ENCODE measurements at regions not wholly inside any gene's neighbourhood (a gene's known extent, or its start where the extent isn't known, plus 50 kb on each side); places are given as distances from the start of the nearest gene placed in this dataset.

DNA sequence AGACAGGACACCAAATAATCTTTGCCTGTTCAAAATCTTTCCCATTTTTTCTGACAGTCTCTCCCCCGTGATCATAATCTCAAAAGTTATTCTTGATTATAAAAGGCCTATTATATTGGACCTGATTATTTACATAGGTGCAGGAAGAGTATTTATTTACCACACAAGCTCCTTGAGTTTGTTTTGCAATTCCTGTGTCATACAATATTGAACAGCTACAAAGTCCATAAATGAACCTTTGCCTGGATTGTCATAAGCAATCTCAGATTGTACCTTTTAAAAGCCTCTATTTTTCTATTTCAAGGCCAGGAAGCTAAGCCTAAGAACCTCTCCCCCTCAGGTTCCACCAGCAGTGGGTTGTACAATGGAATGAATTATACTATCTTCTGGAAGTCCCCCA is 183.9 kb upstream of the MEOX2 start:
- TF ChIP-seq, protein P1, sequence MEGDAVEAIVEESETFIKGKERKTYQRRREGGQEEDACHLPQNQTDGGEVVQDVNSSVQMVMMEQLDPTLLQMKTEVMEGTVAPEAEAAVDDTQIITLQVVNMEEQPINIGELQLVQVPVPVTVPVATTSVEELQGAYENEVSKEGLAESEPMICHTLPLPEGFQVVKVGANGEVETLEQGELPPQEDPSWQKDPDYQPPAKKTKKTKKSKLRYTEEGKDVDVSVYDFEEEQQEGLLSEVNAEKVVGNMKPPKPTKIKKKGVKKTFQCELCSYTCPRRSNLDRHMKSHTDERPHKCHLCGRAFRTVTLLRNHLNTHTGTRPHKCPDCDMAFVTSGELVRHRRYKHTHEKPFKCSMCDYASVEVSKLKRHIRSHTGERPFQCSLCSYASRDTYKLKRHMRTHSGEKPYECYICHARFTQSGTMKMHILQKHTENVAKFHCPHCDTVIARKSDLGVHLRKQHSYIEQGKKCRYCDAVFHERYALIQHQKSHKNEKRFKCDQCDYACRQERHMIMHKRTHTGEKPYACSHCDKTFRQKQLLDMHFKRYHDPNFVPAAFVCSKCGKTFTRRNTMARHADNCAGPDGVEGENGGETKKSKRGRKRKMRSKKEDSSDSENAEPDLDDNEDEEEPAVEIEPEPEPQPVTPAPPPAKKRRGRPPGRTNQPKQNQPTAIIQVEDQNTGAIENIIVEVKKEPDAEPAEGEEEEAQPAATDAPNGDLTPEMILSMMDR (conservative IDR thresholded peaks at IDR 0.05; ENCODE audit: low read length) = no peak
- no peak for TF ChIP-seq EZH2phosphoT487 (IDR thresholded peaks at IDR 0.05; ENCODE audit: borderline replicate concordance)
- no peaks in the 10 kb centered on the region for H3K79me2 ChIP-seq (ENCODE audit: insufficient read depth, low read length)
- H3K9me2 ChIP-seq (replicated peaks; ENCODE audit: low read depth, low read length) = no peaks in the 10 kb centered on the region
- no peaks in the 10 kb centered on the region for H3K9me3 ChIP-seq (ENCODE audit: insufficient read depth, low read depth, low read length)
- no peak overlapping the region for H3K4me2 ChIP-seq (ENCODE audit: low read depth, low read length, poor library complexity, severe bottlenecking)
- no peaks in the 10 kb centered on the region for H3F3A ChIP-seq (ENCODE audit: low read depth)
- H3K27me3 ChIP-seq (ENCODE audit: insufficient read depth, low read length, poor library complexity, severe bottlenecking) = no peaks in the 10 kb centered on the region
- H3K9ac ChIP-seq (ENCODE audit: low read depth, low read length, poor library complexity, severe bottlenecking) = no peak overlapping the region
- H2AFZ ChIP-seq (ENCODE audit: low read length) = no peak overlapping the region
- H4K20me1 ChIP-seq (ENCODE audit: insufficient read depth, low read length, poor library complexity, severe bottlenecking) = no peaks in the 10 kb centered on the region
- no peak overlapping the region for H3K4me3 ChIP-seq (ENCODE audit: low read length, poor library complexity, severe bottlenecking)
- H3K4me1 ChIP-seq (ENCODE audit: insufficient read depth, low read length, poor library complexity, severe bottlenecking) = no peaks in the 10 kb centered on the region
- H3K36me3 ChIP-seq (ENCODE audit: insufficient read depth, low read length) = no peaks in the 10 kb centered on the region

DNA sequence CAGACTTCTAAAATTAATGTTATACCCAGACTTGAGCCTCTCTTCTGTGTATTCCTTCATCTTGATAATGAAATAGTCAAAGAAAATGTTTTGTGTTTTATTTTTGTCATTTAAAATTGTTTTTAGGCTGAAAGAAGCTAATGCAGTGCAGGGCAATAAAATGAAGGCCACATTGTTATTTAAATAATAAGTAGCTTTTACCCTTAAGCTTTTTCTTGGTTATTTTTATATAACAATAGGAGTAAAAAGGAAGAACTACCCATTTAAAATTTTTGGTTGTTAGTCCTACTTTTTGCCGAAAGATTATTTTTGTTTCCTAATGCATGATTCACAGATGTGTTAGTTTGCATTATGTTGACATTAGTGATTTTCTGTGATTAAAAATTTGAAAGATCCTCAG is 181.0 kb upstream of the MEOX2 start:
- no peaks in the 10 kb centered on the region for H3F3A ChIP-seq (ENCODE audit: low read depth)
- no peaks in the 10 kb centered on the region for H3K36me3 ChIP-seq (ENCODE audit: insufficient read depth, low read length)
- no peaks in the 10 kb centered on the region for H3K27me3 ChIP-seq (ENCODE audit: insufficient read depth, low read length, poor library complexity, severe bottlenecking)
- no peak overlapping the region for H2AFZ ChIP-seq (ENCODE audit: low read length)
- no peaks in the 10 kb centered on the region for H4K20me1 ChIP-seq (ENCODE audit: insufficient read depth, low read length, poor library complexity, severe bottlenecking)
- no peaks in the 10 kb centered on the region for H3K9me2 ChIP-seq (replicated peaks; ENCODE audit: low read depth, low read length)
- no peaks in the 10 kb centered on the region for H3K9me3 ChIP-seq (ENCODE audit: insufficient read depth, low read depth, low read length)
- no peaks in the 10 kb centered on the region for H3K79me2 ChIP-seq (ENCODE audit: insufficient read depth, low read length)
- H3K4me1 ChIP-seq (ENCODE audit: insufficient read depth, low read length, poor library complexity, severe bottlenecking) = no peaks in the 10 kb centered on the region
- H3K9ac ChIP-seq (ENCODE audit: low read depth, low read length, poor library complexity, severe bottlenecking) = no peak overlapping the region
- no peak overlapping the region for H3K4me2 ChIP-seq (ENCODE audit: low read depth, low read length, poor library complexity, severe bottlenecking)
- no peak for TF ChIP-seq EZH2phosphoT487 (IDR thresholded peaks at IDR 0.05; ENCODE audit: borderline replicate concordance)
- TF ChIP-seq, protein P1 (conservative IDR thresholded peaks at IDR 0.05; ENCODE audit: low read length) = no peak
- no peak overlapping the region for H3K4me3 ChIP-seq (ENCODE audit: low read length, poor library complexity, severe bottlenecking)

DNA sequence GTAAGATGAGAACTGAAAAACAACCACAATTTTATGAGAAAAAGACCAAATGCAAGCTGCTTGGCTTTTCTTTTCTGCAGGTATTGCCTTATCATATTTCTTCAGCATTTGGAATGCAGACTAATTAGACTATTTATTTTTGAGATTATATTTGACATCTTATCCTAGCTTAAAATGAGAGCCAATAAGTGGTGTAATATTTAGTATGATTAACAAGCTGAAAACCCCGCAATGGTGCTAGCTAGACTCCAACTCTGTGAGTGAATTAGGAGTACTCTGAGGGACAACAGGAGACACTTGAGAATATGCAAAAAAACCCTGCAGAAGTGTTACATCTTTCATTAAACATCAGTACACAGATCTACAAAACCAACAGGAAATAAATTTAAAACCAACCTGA is 180.3 kb upstream of the MEOX2 start:
- H3F3A ChIP-seq (ENCODE audit: low read depth) = no peaks in the 10 kb centered on the region
- TF ChIP-seq EZH2phosphoT487 (IDR thresholded peaks at IDR 0.05; ENCODE audit: borderline replicate concordance) = no peak
- TF ChIP-seq, protein P1 (conservative IDR thresholded peaks at IDR 0.05; ENCODE audit: low read length) = no peak
- no peaks in the 10 kb centered on the region for H3K9me2 ChIP-seq (replicated peaks; ENCODE audit: low read depth, low read length)
- no peaks in the 10 kb centered on the region for H3K9me3 ChIP-seq (ENCODE audit: insufficient read depth, low read depth, low read length)
- H3K27me3 ChIP-seq (ENCODE audit: insufficient read depth, low read length, poor library complexity, severe bottlenecking) = no peaks in the 10 kb centered on the region
- no peak overlapping the region for H2AFZ ChIP-seq (ENCODE audit: low read length)
- H3K4me3 ChIP-seq (ENCODE audit: low read length, poor library complexity, severe bottlenecking) = no peak overlapping the region
- H4K20me1 ChIP-seq (ENCODE audit: insufficient read depth, low read length, poor library complexity, severe bottlenecking) = no peaks in the 10 kb centered on the region
- H3K4me2 ChIP-seq (ENCODE audit: low read depth, low read length, poor library complexity, severe bottlenecking) = no peak overlapping the region
- no peaks in the 10 kb centered on the region for H3K4me1 ChIP-seq (ENCODE audit: insufficient read depth, low read length, poor library complexity, severe bottlenecking)
- H3K9ac ChIP-seq (ENCODE audit: low read depth, low read length, poor library complexity, severe bottlenecking) = no peak overlapping the region
- H3K79me2 ChIP-seq (ENCODE audit: insufficient read depth, low read length) = no peaks in the 10 kb centered on the region
- no peaks in the 10 kb centered on the region for H3K36me3 ChIP-seq (ENCODE audit: insufficient read depth, low read length)
